B cell (primary cell): ENCODE measurements at regions not wholly inside any gene's neighbourhood (a gene's known extent, or its start where the extent isn't known, plus 50 kb on each side); places are given as distances from the start of the nearest gene placed in this dataset.

Source experiments
- ATAC-seq: fragments of 200-7000 bp; cut with Tn5 transposase; one replicate; pipeline ENCODE4 v1.10.0; 2021; ENCODE audit warnings: low read depth, mild to moderate bottlenecking, moderate number of reproducible peaks, moderate library complexity
- CTCF ChIA-PET: fragments of 350-600 bp; sonication (Branson Sonifier 250); formaldehyde crosslinking; loops from one replicate; lab custom pipeline; 2021; ENCODE audit warnings: antibody characterized with exemption, inconsistent platforms; lab: Charles Lee
- POLR2A ChIA-PET: fragments of 350-600 bp; sonication (Branson Sonifier 250); formaldehyde crosslinking; loops from one replicate; lab custom pipeline; 2021; ENCODE audit warnings: antibody characterized with exemption; lab: Charles Lee
- DNase-seq: peaks from one replicate; pipeline ENCODE4 v3.0.0; 2013
- H2AFZ ChIP-seq: 2 replicates; pipeline ENCODE4 v1.6.1; 2012; ENCODE audit warnings: mild to moderate bottlenecking, low read depth, low read length; ENCODE audit not compliant: insufficient read depth, poor library complexity, severe bottlenecking
- H3K27ac ChIP-seq, 2 donors: 1 replicate in 1 of 2; 2 replicates in 1 of 2; pipeline ENCODE4 v1.5.1; 2012 to 2013; ENCODE audit warnings: low read length in 2 of 2, mild to moderate bottlenecking in 2 of 2, moderate library complexity in 1 of 2
- H3K27me3 ChIP-seq, 4 experiments: fragments of 200-600 bp in 1 of 4; sonication (generic) in 1 of 4; replicated peaks in 1 of 4; 1 replicate in 2 of 4; 2 replicates in 2 of 4; pipeline versions ENCODE4 v1.6.1 to v1.7.0; 2013 to 2016; ENCODE audit warnings: low read length in 3 of 4, mild to moderate bottlenecking in 2 of 4, mixed read lengths in 1 of 4, moderate library complexity in 1 of 4; ENCODE audit not compliant: insufficient read depth in 4 of 4, control insufficient read depth in 3 of 4; ENCODE audit errors: control extremely low read depth in 1 of 4
- H3K36me3 ChIP-seq, 2 experiments: replicated peaks in 1 of 2; 1 replicate in 1 of 2; 2 replicates in 1 of 2; pipeline versions ENCODE4 v1.6.1 to v1.7.1; 2013; ENCODE audit warnings: low read length in 1 of 2; ENCODE audit not compliant: insufficient read depth in 2 of 2, control insufficient read depth in 1 of 2; ENCODE audit errors: control extremely low read depth in 1 of 2, extremely low read depth in 1 of 2
- H3K4me1 ChIP-seq, 2 donors: fragments of 200-600 bp in 1 of 2; sonication (generic) in 1 of 2; 1 replicate in 1 of 2; 2 replicates in 1 of 2; pipeline versions ENCODE4 v1.5.1 to v1.6.1; 2013 to 2017; ENCODE audit warnings: low read length in 2 of 2; ENCODE audit not compliant: control insufficient read depth in 2 of 2, insufficient read depth in 2 of 2
- H3K4me2 ChIP-seq: replicated peaks from 2 replicates; pipeline ENCODE3; 2012; ENCODE audit warnings: mild to moderate bottlenecking, low read depth, low read length; ENCODE audit not compliant: poor library complexity, severe bottlenecking
- H3K4me3 ChIP-seq, 5 experiments: fragments of 200-600 bp in 1 of 5; sonication (generic) in 1 of 5; 1 replicate in 3 of 5; 2 replicates in 2 of 5; pipeline versions ENCODE4 v1.5.1 to v1.7.0; 2011 to 2016; ENCODE audit warnings: low read length in 4 of 5, mild to moderate bottlenecking in 4 of 5, low read depth in 2 of 5, control low read depth in 1 of 5, moderate library complexity in 1 of 5; ENCODE audit not compliant: insufficient read depth in 1 of 5; ENCODE audit errors: control extremely low read depth in 1 of 5, extremely low read depth in 1 of 5
- H3K79me2 ChIP-seq: fragments of 200-600 bp; sonication (generic); one replicate; pipeline ENCODE4 v1.6.0; 2016; ENCODE audit warnings: low read length; ENCODE audit not compliant: control insufficient read depth, insufficient read depth
- H3K9ac ChIP-seq: fragments of 200-600 bp; sonication (generic); 2 replicates; pipeline ENCODE4 v1.6.1; 2017; ENCODE audit warnings: mild to moderate bottlenecking, low read length, moderate library complexity
- H3K9me3 ChIP-seq, 3 donors: one replicate each; pipeline versions ENCODE4 v1.6.1 to v1.7.1; 2013; ENCODE audit warnings: low read length in 2 of 3; ENCODE audit not compliant: control insufficient read depth in 2 of 3, insufficient read depth in 1 of 3; ENCODE audit errors: control extremely low read depth in 1 of 3
- H4K20me1 ChIP-seq: 2 replicates; pipeline ENCODE4 v1.6.0; 2012; ENCODE audit warnings: mild to moderate bottlenecking, low read length; ENCODE audit not compliant: insufficient read depth, control insufficient read depth, poor library complexity, severe bottlenecking
- H3K27ac Mint-ChIP-seq: one replicate; pipeline ENCODE4 v1.8.0; 2021; ENCODE audit warnings: mixed read lengths
- H3K27me3 Mint-ChIP-seq: one replicate; pipeline ENCODE4 v1.8.0; 2021; ENCODE audit warnings: mixed read lengths
- H3K4me1 Mint-ChIP-seq: one replicate; pipeline ENCODE4 v1.8.0; 2021; ENCODE audit warnings: mixed read lengths
- H3K4me3 Mint-ChIP-seq: one replicate; pipeline ENCODE4 v1.8.0; 2021; ENCODE audit warnings: mixed read lengths
- H3K9me3 Mint-ChIP-seq: one replicate; pipeline ENCODE4 v1.8.0; 2022; ENCODE audit warnings: mixed read lengths; ENCODE audit not compliant: insufficient read depth
- CTCF ChIP-seq: fragments of 200-600 bp; IDR thresholded peaks from one replicate; pipeline ENCODE4 v1.8.0; 2022; ENCODE audit warnings: antibody characterized with exemption, mild to moderate bottlenecking
- EZH2 ChIP-seq: IDR thresholded peaks from 2 replicates; pipeline ENCODE4 v1.6.1; 2012; ENCODE audit warnings: borderline replicate concordance, low read depth, mild to moderate bottlenecking, moderate library complexity, low read length; ENCODE audit not compliant: insufficient read depth, poor library complexity, severe bottlenecking
- WGBS: methylation state at CpG from one replicate; pipeline ENCODE4 v1.1.5; 2013; ENCODE audit warnings: missing lambda C conversion rate; ENCODE audit not compliant: insufficient coverage; 5-methylcytosine and 5-hydroxymethylcytosine counted together
- intact Hi-C: fragments of 100-400 bp; cut with micrococcal nuclease; formaldehyde crosslinking; loops from one replicate; pipeline ENCODE4 v1.10.0; 2022

- Histone ChIP-seq H3K79me2 (no peaks in the 10 kb centered on the region), H2AFZ (no peak overlapping the region), H4K20me1 (no peaks in the 10 kb centered on the region)
These were observed 889.7 kb upstream of the CDH9 start for GRCh38 chr5:27928060-27928459.

GRCh38 chr5:27911216-27911615 is 872.8 kb upstream of the CDH9 start:
- no peaks in the 10 kb centered on the region for H3K4me1 Mint-ChIP-seq
- no peaks in the 10 kb centered on the region for H3K79me2 ChIP-seq
- no peak overlapping the region for H3K4me2 ChIP-seq
- H3K27ac ChIP-seq = no peak overlapping the region
- ChIA-PET CTCF (no interaction called here), POLR2A (no interaction called here)
- no peak overlapping the region for H3K4me3 ChIP-seq
- no peaks in the 10 kb centered on the region for H3K36me3 ChIP-seq
- H3K27ac Mint-ChIP-seq = no peak overlapping the region
- H3K4me3 Mint-ChIP-seq = no peak overlapping the region
- H3K9me3 ChIP-seq = no peaks in the 10 kb centered on the region
- peaks cover 3% of the 10 kb centered on the region for H3K9me3 Mint-ChIP-seq
- no peaks in the 10 kb centered on the region for H3K27me3 Mint-ChIP-seq
- intact Hi-C loops = no loop called here
- no peaks in the 10 kb centered on the region for H3K4me1 ChIP-seq
- no CpG with 5 or more reads among the region's 2 CpGs for WGBS
- DNase-seq (no peak), ATAC-seq (no peak)
- H3K9ac ChIP-seq = no peak overlapping the region
- H4K20me1 ChIP-seq = no peaks in the 10 kb centered on the region
- no peak overlapping the region for H2AFZ ChIP-seq
- no peak for TF ChIP-seq EZH2
- TF ChIP-seq CTCF = no peak
- no peaks in the 10 kb centered on the region for H3K27me3 ChIP-seq

More at GRCh38 chr5:27928060-27928459, 889.7 kb upstream of the CDH9 start:
- POLR2A ChIA-PET = no interaction called here
- no peak overlapping the region for H3K9ac ChIP-seq
- no peaks in the 10 kb centered on the region for H3K4me1 ChIP-seq
- no peak for DNase-seq
- H3K27me3 ChIP-seq = no peaks in the 10 kb centered on the region
- intact Hi-C loops = no loop called here
- ATAC-seq = no peak
- no peak overlapping the region for H3K4me3 ChIP-seq
- no peaks in the 10 kb centered on the region for H3K27me3 Mint-ChIP-seq
- no peak overlapping the region for H3K27ac ChIP-seq
- CTCF ChIA-PET = no interaction called here
- H3K4me2 ChIP-seq = no peak overlapping the region
- no peaks in the 10 kb centered on the region for H3K4me1 Mint-ChIP-seq
- H3K9me3 Mint-ChIP-seq = no peaks in the 10 kb centered on the region
- H3K36me3 ChIP-seq = no peaks in the 10 kb centered on the region
- TF ChIP-seq EZH2 (no peak), CTCF (no peak)
- H3K9me3 ChIP-seq = no peaks in the 10 kb centered on the region
- H3K27ac Mint-ChIP-seq = no peak overlapping the region
- no peak overlapping the region for H3K4me3 Mint-ChIP-seq
- WGBS = no CpG with 5 or more reads among the region's 2 CpGs
